ENCODE measurements at regions not wholly inside any gene's neighbourhood (a gene's known extent, or its start where the extent isn't known, plus 50 kb on each side); places are given as distances from the start of the nearest gene placed in this dataset.

GRCh38 chr1:213387380-213388015, 336.5 kb downstream of the RPS6KC1 start:
- no peak overlapping the region for H3K27ac ChIP-seq (ENCODE audit: low read depth, low read length)
- H2AFZ ChIP-seq (ENCODE audit: low read depth, low read length): no peak overlapping the region
- H3K9ac ChIP-seq (ENCODE audit: low read length): no peak overlapping the region
- Mint-ChIP-seq H3K9me3 (ENCODE audit: unreplicated experiment) (peaks cover 2% of the 10 kb centered on the region), H3K36me3 (ENCODE audit: low read depth, unreplicated experiment) (no peaks in the 10 kb centered on the region), H3K4me1 (ENCODE audit: low read depth, unreplicated experiment) (no peaks in the 10 kb centered on the region), H3K4me3 (ENCODE audit: unreplicated experiment) (no peak overlapping the region), H3K27me3 (ENCODE audit: low read depth, unreplicated experiment) (peaks cover 12% of the 10 kb centered on the region), H3K27ac (ENCODE audit: unreplicated experiment) (no peak overlapping the region)
- no peak for TF ChIP-seq CTCF (IDR thresholded peaks at IDR 0.05; ENCODE audit: insufficient read depth, low read depth, low read length)
- TF ChIP-seq EZH2 (IDR thresholded peaks at IDR 0.05; ENCODE audit: insufficient read depth, low read length): no peak
- no peaks in the 10 kb centered on the region for H3K79me2 ChIP-seq (ENCODE audit: insufficient read depth, low read length)
- no peak overlapping the region for H3K4me2 ChIP-seq (ENCODE audit: low read length)
- FAIRE-seq: no peak
- H3K4me3 ChIP-seq (ENCODE audit: insufficient read depth, low read depth, low read length): no peak overlapping the region
- no peak for DNase-seq (ENCODE audit: low read depth)
- no peaks in the 10 kb centered on the region for H3K4me1 ChIP-seq (ENCODE audit: insufficient read depth, low read length)
- no peaks in the 10 kb centered on the region for H3K27me3 ChIP-seq (ENCODE audit: insufficient read depth, low read length)
- H3K9me3 ChIP-seq (ENCODE audit: insufficient read depth, low read depth, low read length): no peaks in the 10 kb centered on the region
- H4K20me1 ChIP-seq (ENCODE audit: insufficient read depth, low read length): no peaks in the 10 kb centered on the region
- H3K36me3 ChIP-seq (ENCODE audit: insufficient read depth, low read length): no peaks in the 10 kb centered on the region

DNA sequence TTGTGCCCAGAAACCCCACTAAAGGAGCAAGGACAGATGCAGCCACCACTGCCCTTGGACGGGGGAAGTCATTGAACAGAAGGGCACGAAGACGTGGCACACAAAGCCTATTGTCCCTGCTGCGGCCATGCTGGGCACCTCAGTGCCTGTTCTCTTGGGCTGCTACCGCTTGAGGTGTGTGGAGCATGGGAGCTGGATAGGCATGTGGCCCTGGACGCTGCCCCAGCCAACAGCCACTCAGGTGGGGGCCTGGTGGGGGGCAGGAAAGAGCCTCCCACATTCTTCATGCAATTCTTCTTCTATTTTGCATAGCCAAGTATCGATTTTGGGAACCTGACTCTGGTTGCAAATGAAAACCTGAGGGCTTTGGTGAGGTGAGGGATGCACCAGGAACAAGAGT, 337.2 kb downstream of the RPS6KC1 start:
- no peak overlapping the region for H3K9ac ChIP-seq (ENCODE audit: low read length)
- no peak overlapping the region for H3K4me2 ChIP-seq (ENCODE audit: low read length)
- no peak overlapping the region for H2AFZ ChIP-seq (ENCODE audit: low read depth, low read length)
- peaks cover 12% of the 10 kb centered on the region for H3K27me3 Mint-ChIP-seq (ENCODE audit: low read depth, unreplicated experiment)
- H3K9me3 ChIP-seq (ENCODE audit: insufficient read depth, low read depth, low read length): no peaks in the 10 kb centered on the region
- H3K4me1 ChIP-seq (ENCODE audit: insufficient read depth, low read length): no peaks in the 10 kb centered on the region
- H4K20me1 ChIP-seq (ENCODE audit: insufficient read depth, low read length): no peaks in the 10 kb centered on the region
- H3K27ac Mint-ChIP-seq (ENCODE audit: unreplicated experiment): no peak overlapping the region
- H3K79me2 ChIP-seq (ENCODE audit: insufficient read depth, low read length): no peaks in the 10 kb centered on the region
- H3K36me3 Mint-ChIP-seq (ENCODE audit: low read depth, unreplicated experiment): no peaks in the 10 kb centered on the region
- no peaks in the 10 kb centered on the region for H3K4me1 Mint-ChIP-seq (ENCODE audit: low read depth, unreplicated experiment)
- FAIRE-seq (no peak), DNase-seq (ENCODE audit: low read depth) (no peak)
- no peaks in the 10 kb centered on the region for H3K36me3 ChIP-seq (ENCODE audit: insufficient read depth, low read length)
- H3K9me3 Mint-ChIP-seq (ENCODE audit: unreplicated experiment): peaks cover 2% of the 10 kb centered on the region
- TF ChIP-seq EZH2 (IDR thresholded peaks at IDR 0.05; ENCODE audit: insufficient read depth, low read length) (no peak), CTCF (IDR thresholded peaks at IDR 0.05; ENCODE audit: insufficient read depth, low read depth, low read length) (no peak)
- no peaks in the 10 kb centered on the region for H3K27me3 ChIP-seq (ENCODE audit: insufficient read depth, low read length)
- no peak overlapping the region for H3K4me3 Mint-ChIP-seq (ENCODE audit: unreplicated experiment)
- no peak overlapping the region for H3K4me3 ChIP-seq (ENCODE audit: insufficient read depth, low read depth, low read length)
- no peak overlapping the region for H3K27ac ChIP-seq (ENCODE audit: low read depth, low read length)

DNA sequence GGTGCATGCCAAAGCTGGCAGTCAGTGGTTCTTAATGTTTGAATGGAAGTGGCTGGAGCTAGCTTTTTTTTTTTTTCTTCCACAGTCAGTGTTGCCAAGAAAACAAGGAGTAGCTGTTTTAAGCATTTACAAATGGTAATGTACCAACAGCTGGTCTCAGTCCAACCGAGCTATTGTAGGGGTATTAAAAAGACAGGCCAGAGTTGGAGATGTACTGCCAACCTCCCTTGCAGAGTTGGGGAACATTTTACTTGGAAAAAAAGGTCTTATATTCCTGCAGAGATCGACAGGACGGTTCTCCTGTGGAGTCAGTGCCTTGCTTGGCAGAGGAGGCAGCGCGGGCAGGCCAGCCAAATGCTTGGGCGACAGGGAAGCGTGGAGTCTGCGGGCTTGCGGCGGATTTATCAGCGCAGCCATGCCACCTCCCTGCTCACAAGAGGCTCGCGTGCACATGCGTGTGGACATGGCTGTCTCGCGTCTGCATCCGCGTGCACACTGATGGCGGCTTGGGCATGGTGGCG, 338.1 kb downstream of the RPS6KC1 start:
- TF ChIP-seq CTCF (IDR thresholded peaks at IDR 0.05; ENCODE audit: insufficient read depth, low read depth, low read length) (no peak), EZH2 (IDR thresholded peaks at IDR 0.05; ENCODE audit: insufficient read depth, low read length) (no peak)
- Histone ChIP-seq H3K9ac (ENCODE audit: low read length) (no peak overlapping the region), H2AFZ (ENCODE audit: low read depth, low read length) (peak overlapping the region; percentile 66), H3K4me3 (ENCODE audit: insufficient read depth, low read depth, low read length) (no peak overlapping the region), H3K36me3 (ENCODE audit: insufficient read depth, low read length) (no peaks in the 10 kb centered on the region), H3K79me2 (ENCODE audit: insufficient read depth, low read length) (no peaks in the 10 kb centered on the region), H3K27me3 (ENCODE audit: insufficient read depth, low read length) (no peaks in the 10 kb centered on the region), H3K27ac (ENCODE audit: low read depth, low read length) (no peak overlapping the region), H3K4me1 (ENCODE audit: insufficient read depth, low read length) (no peaks in the 10 kb centered on the region), H4K20me1 (ENCODE audit: insufficient read depth, low read length) (no peaks in the 10 kb centered on the region), H3K9me3 (ENCODE audit: insufficient read depth, low read depth, low read length) (no peaks in the 10 kb centered on the region), H3K4me2 (ENCODE audit: low read length) (peak overlapping the region; percentile 55)
- no peak for FAIRE-seq
- no peak for DNase-seq (ENCODE audit: low read depth)
- Mint-ChIP-seq H3K9me3 (ENCODE audit: unreplicated experiment) (peaks cover 2% of the 10 kb centered on the region), H3K27ac (ENCODE audit: unreplicated experiment) (no peak overlapping the region), H3K4me3 (ENCODE audit: unreplicated experiment) (no peak overlapping the region), H3K27me3 (ENCODE audit: low read depth, unreplicated experiment) (peaks cover 17% of the 10 kb centered on the region), H3K36me3 (ENCODE audit: low read depth, unreplicated experiment) (no peaks in the 10 kb centered on the region), H3K4me1 (ENCODE audit: low read depth, unreplicated experiment) (no peaks in the 10 kb centered on the region)
